HFF-Myc (cell line): ENCODE measurements at regions not wholly inside any gene's neighbourhood (a gene's known extent, or its start where the extent isn't known, plus 50 kb on each side); places are given as distances from the start of the nearest gene placed in this dataset.

Experiments used
- DNase-seq: peaks from one replicate; pipeline ENCODE4 v3.0.0-alpha.2; 2011; ENCODE audit warnings: low read depth; ENCODE audit errors: extremely low read depth
- H3K4me3 ChIP-seq: replicated peaks from 2 replicates; pipeline ENCODE4 v1.5.1; 2011; ENCODE audit warnings: low read depth, mild to moderate bottlenecking, control low read depth, low read length
- CTCF ChIP-seq: IDR thresholded peaks from 2 replicates; pipeline ENCODE4 v1.5.1; 2012; ENCODE audit warnings: mild to moderate bottlenecking, low read depth, low read length, control low read depth; ENCODE audit errors: missing control alignments

GRCh38 chr6:117110737-117111136, 154.6 kb upstream of the VGLL2 start:
- no peak for DNase-seq
- no peak overlapping the region for H3K4me3 ChIP-seq
- TF ChIP-seq CTCF: no peak

GRCh38 chr6:117117652-117118051, 147.7 kb upstream of the VGLL2 start:
- no peak for DNase-seq
- H3K4me3 ChIP-seq: no peak overlapping the region
- TF ChIP-seq CTCF: no peak

- no peak overlapping the region for H3K4me3 ChIP-seq
- TF ChIP-seq CTCF: no peak
- no peak for DNase-seq
Observed at GRCh38 chr6:117118490-117118889, 146.9 kb upstream of the VGLL2 start.

GRCh38 chr6:117126213-117126612, 139.1 kb upstream of the VGLL2 start:
- no peak for TF ChIP-seq CTCF
- no peak for DNase-seq
- no peak overlapping the region for H3K4me3 ChIP-seq

- TF ChIP-seq CTCF: no peak
- DNase-seq: no peak
- no peak overlapping the region for H3K4me3 ChIP-seq
Observed at GRCh38 chr6:117128052-117128451, 137.3 kb upstream of the VGLL2 start.

- no peak overlapping the region for H3K4me3 ChIP-seq
- TF ChIP-seq CTCF: no peak
- no peak for DNase-seq
Observed at GRCh38 chr6:117130125-117130524, 135.2 kb upstream of the VGLL2 start.

- DNase-seq: no peak
Observed at GRCh38 chr6:117136702-117137101, 128.7 kb upstream of the VGLL2 start.

More at GRCh38 chr6:117136702-117137101, 128.7 kb upstream of the VGLL2 start:
- no peak for TF ChIP-seq CTCF
- H3K4me3 ChIP-seq: no peak overlapping the region
